ENCODE measurements at regions not wholly inside any gene's neighbourhood (a gene's known extent, or its start where the extent isn't known, plus 50 kb on each side); places are given as distances from the start of the nearest gene placed in this dataset.

DNA sequence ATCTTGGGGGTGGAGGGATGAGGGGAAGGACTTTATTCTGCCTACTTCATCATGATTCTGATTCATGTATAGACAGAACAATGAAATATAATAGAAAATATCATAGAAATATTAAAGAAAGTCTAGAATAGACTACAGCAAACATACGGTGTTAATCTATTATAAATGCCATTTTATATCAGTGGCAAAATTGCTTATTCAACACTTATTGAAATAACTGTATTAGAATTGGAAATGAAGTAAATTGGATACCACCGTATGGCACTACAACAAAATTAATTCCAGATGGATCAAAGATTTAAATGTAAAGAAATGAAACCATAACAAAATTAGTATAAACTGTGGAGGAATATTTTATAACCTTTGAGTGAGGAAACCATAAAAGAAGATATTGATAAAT is 213.3 kb upstream of the CTAGE1 start:
- DNase-seq (ENCODE audit: extremely low spot score, unreplicated experiment), result no peak
- H3K36me3 Mint-ChIP-seq, result no peaks in the 10 kb centered on the region
- H3K27me3 Mint-ChIP-seq, result peaks cover 3% of the 10 kb centered on the region
- TF ChIP-seq, protein P1, sequence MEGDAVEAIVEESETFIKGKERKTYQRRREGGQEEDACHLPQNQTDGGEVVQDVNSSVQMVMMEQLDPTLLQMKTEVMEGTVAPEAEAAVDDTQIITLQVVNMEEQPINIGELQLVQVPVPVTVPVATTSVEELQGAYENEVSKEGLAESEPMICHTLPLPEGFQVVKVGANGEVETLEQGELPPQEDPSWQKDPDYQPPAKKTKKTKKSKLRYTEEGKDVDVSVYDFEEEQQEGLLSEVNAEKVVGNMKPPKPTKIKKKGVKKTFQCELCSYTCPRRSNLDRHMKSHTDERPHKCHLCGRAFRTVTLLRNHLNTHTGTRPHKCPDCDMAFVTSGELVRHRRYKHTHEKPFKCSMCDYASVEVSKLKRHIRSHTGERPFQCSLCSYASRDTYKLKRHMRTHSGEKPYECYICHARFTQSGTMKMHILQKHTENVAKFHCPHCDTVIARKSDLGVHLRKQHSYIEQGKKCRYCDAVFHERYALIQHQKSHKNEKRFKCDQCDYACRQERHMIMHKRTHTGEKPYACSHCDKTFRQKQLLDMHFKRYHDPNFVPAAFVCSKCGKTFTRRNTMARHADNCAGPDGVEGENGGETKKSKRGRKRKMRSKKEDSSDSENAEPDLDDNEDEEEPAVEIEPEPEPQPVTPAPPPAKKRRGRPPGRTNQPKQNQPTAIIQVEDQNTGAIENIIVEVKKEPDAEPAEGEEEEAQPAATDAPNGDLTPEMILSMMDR (conservative IDR thresholded peaks at IDR 0.05), result no peak
- H3K4me3 Mint-ChIP-seq, result no peak overlapping the region
- no peaks in the 10 kb centered on the region for H3K4me1 Mint-ChIP-seq (ENCODE audit: unreplicated experiment)
- no peak overlapping the region for H3K27ac Mint-ChIP-seq
- H3K9me3 Mint-ChIP-seq, result peaks cover 13% of the 10 kb centered on the region

DNA sequence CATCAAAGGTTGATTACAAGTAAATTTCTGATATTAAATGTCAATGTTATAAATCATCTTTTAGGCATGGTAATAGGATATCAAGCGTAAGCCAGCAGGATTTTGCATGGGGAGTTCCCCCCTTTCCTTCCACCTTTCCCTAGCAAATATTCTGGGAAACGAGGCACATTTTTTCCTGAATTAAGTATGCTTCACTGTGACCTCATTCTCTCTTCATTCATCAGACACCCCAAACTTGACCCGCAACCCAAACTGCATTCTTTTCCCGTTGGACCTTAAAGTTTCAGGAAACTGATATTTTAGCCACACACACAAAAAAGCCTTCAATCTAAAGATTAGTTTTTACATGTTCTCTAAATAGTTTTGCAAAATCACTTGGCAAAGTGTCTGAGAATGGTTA is 214.5 kb upstream of the CTAGE1 start:
- H3K4me1 Mint-ChIP-seq (ENCODE audit: unreplicated experiment), result no peaks in the 10 kb centered on the region
- H3K27me3 Mint-ChIP-seq, result peaks cover 3% of the 10 kb centered on the region
- H3K36me3 Mint-ChIP-seq, result no peaks in the 10 kb centered on the region
- TF ChIP-seq, protein P1 (conservative IDR thresholded peaks at IDR 0.05), result no peak
- no peak overlapping the region for H3K27ac Mint-ChIP-seq
- H3K4me3 Mint-ChIP-seq, result no peak overlapping the region
- H3K9me3 Mint-ChIP-seq, result peaks cover 12% of the 10 kb centered on the region
- DNase-seq (ENCODE audit: extremely low spot score, unreplicated experiment), result no peak

DNA sequence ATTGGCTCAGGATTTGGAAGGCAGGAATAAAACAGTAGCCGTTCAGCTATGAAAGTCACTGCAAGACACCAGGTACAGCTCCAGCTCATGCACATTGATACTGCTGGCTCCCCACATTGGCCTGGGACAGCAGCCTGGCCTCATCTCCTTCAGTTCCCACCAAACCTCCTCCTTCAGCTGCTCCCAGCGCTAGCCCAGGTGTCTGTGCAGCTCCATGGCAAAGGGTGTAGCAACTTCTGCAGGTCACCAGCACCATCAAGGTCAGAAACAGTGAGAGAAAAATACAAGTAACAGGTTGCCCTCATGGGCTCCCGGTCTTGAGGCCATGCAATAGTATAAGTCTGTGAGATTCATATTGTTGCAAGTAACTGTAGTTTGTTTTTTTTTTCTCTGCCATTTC is 216.7 kb upstream of the CTAGE1 start:
- Mint-ChIP-seq H3K36me3 (no peaks in the 10 kb centered on the region), H3K4me3 (no peak overlapping the region), H3K4me1 (ENCODE audit: unreplicated experiment) (no peaks in the 10 kb centered on the region), H3K27ac (no peak overlapping the region), H3K27me3 (peaks cover 3% of the 10 kb centered on the region), H3K9me3 (peaks cover 15% of the 10 kb centered on the region)
- TF ChIP-seq, protein P1 (conservative IDR thresholded peaks at IDR 0.05), result no peak
- no peak for DNase-seq (ENCODE audit: extremely low spot score, unreplicated experiment)

DNA sequence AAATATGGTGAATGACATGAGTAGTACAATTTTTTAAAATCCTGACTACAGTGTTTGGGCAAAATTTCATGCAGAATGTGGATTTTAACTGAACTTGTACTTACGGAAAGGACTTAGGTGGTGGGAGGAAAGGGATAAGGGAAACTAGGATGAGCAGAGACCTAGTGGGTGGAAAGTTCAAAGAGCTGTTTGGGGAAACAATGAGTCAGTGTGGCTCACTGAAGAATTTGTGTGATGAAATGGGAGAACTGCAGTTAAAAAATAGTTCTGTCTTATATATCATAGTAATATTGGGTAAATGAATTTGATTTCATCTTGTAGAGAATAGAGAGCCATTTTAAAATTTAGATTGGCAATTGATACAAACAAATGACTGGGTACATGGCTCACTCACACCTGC is 220.1 kb upstream of the CTAGE1 start:
- Mint-ChIP-seq H3K27ac (no peak overlapping the region), H3K9me3 (peaks cover 15% of the 10 kb centered on the region), H3K4me3 (no peak overlapping the region), H3K36me3 (no peaks in the 10 kb centered on the region), H3K4me1 (ENCODE audit: unreplicated experiment) (no peaks in the 10 kb centered on the region), H3K27me3 (peaks cover 6% of the 10 kb centered on the region)
- DNase-seq (ENCODE audit: extremely low spot score, unreplicated experiment), result no peak
- TF ChIP-seq, protein P1 (conservative IDR thresholded peaks at IDR 0.05), result no peak

DNA sequence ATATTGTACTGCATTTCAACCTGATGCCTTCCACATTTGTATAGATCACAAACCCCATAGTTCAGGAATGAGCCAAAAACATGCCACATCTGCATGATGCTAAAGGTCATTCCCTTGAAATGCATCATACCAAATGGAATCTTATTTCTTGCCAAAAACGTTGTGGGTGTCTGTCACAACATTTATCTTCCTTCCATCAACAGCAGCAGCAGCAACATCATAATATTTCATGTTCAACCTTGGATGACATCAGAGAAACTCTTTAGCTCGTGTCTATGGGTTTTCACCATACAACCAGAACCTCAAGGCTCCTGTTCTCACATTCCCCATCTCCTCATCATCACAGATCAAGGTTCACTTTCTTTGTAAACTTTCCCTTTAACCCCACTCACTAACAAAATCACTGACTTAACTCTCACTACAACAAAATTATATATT is 221.3 kb upstream of the CTAGE1 start:
- H3K36me3 Mint-ChIP-seq, result no peaks in the 10 kb centered on the region
- H3K4me3 Mint-ChIP-seq, result no peak overlapping the region
- H3K9me3 Mint-ChIP-seq, result peaks cover 15% of the 10 kb centered on the region
- H3K27ac Mint-ChIP-seq, result no peak overlapping the region
- peaks cover 6% of the 10 kb centered on the region for H3K27me3 Mint-ChIP-seq
- TF ChIP-seq, protein P1 (conservative IDR thresholded peaks at IDR 0.05), result no peak
- no peaks in the 10 kb centered on the region for H3K4me1 Mint-ChIP-seq (ENCODE audit: unreplicated experiment)
- no peak for DNase-seq (ENCODE audit: extremely low spot score, unreplicated experiment)

DNA sequence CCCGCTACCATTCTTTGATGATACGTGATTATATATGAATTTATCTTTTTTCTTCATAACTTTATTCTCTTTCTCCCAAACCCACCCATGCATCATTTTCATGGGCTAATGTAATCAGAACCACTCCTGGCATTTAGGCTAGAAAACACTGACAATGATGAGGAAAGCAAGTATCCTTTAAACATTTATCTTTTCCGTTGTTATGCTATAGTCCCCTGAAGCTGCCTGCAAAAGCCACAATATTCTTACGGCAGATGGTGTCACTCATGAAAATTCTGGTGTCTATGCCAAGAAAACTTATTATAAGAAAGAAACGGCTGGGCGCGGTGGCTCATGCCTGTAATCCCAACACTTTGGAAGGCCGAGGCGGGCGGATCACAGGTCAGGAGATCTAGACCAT is 221.8 kb upstream of the CTAGE1 start:
- H3K9me3 Mint-ChIP-seq, result peaks cover 15% of the 10 kb centered on the region
- H3K27me3 Mint-ChIP-seq, result peaks cover 7% of the 10 kb centered on the region
- no peaks in the 10 kb centered on the region for H3K36me3 Mint-ChIP-seq
- TF ChIP-seq, protein P1 (conservative IDR thresholded peaks at IDR 0.05), result no peak
- no peak for DNase-seq (ENCODE audit: extremely low spot score, unreplicated experiment)
- no peaks in the 10 kb centered on the region for H3K4me1 Mint-ChIP-seq (ENCODE audit: unreplicated experiment)
- no peak overlapping the region for H3K27ac Mint-ChIP-seq
- no peak overlapping the region for H3K4me3 Mint-ChIP-seq

Data from type B pancreatic cell (in vitro differentiated cells).